ENCODE measurements at regions not wholly inside any gene's neighbourhood (a gene's known extent, or its start where the extent isn't known, plus 50 kb on each side); places are given as distances from the start of the nearest gene placed in this dataset.
A peak's percentile ranks its signal among the peaks of the same experiment; 100 is the strongest.

GRCh38 chr21:21666689-21667088, 668.5 kb downstream of the NCAM2 start:
- DNase-seq, result no peak
- no peaks in the 10 kb centered on the region for H3K27me3 ChIP-seq (ENCODE audit: low read depth)
- no peak overlapping the region for H3K4me3 ChIP-seq
- no peak for TF ChIP-seq CTCF (IDR thresholded peaks at IDR 0.05; ENCODE audit: borderline replicate concordance)
- no peaks in the 10 kb centered on the region for H3K4me1 ChIP-seq
- intact Hi-C loops (cut with micrococcal nuclease), result no loop called here
- H3K27ac ChIP-seq (replicated peaks), result no peak overlapping the region
- H3K9me3 ChIP-seq (replicated peaks), result peaks cover 4% of the 10 kb centered on the region
- no peaks in the 10 kb centered on the region for H3K36me3 ChIP-seq

GRCh38 chr21:21668198-21668597, 670.0 kb downstream of the NCAM2 start:
- intact Hi-C loops (cut with micrococcal nuclease), result no loop called here
- H3K27me3 ChIP-seq (ENCODE audit: low read depth), result no peaks in the 10 kb centered on the region
- no peak for DNase-seq
- no peak for TF ChIP-seq CTCF (IDR thresholded peaks at IDR 0.05; ENCODE audit: borderline replicate concordance)
- peaks cover 4% of the 10 kb centered on the region for H3K9me3 ChIP-seq (replicated peaks)
- H3K4me1 ChIP-seq, result no peaks in the 10 kb centered on the region
- H3K36me3 ChIP-seq, result no peaks in the 10 kb centered on the region
- H3K27ac ChIP-seq (replicated peaks), result no peak overlapping the region
- no peak overlapping the region for H3K4me3 ChIP-seq

GRCh38 chr21:21673959-21674358, 675.8 kb downstream of the NCAM2 start:
- H3K4me3 ChIP-seq, result no peak overlapping the region
- no peak for DNase-seq
- TF ChIP-seq CTCF (IDR thresholded peaks at IDR 0.05; ENCODE audit: borderline replicate concordance), result no peak
- no peaks in the 10 kb centered on the region for H3K4me1 ChIP-seq
- H3K27me3 ChIP-seq (ENCODE audit: low read depth), result no peaks in the 10 kb centered on the region
- H3K9me3 ChIP-seq (replicated peaks), result peaks cover 39% of the 10 kb centered on the region
- intact Hi-C loops (cut with micrococcal nuclease), result no loop called here
- H3K36me3 ChIP-seq, result no peaks in the 10 kb centered on the region
- H3K27ac ChIP-seq (replicated peaks), result no peak overlapping the region

GRCh38 chr21:21675601-21676000, 677.4 kb downstream of the NCAM2 start:
- Histone ChIP-seq H3K9me3 (replicated peaks) (peaks cover 51% of the 10 kb centered on the region), H3K4me1 (no peaks in the 10 kb centered on the region), H3K36me3 (no peaks in the 10 kb centered on the region), H3K4me3 (no peak overlapping the region), H3K27me3 (ENCODE audit: low read depth) (no peaks in the 10 kb centered on the region), H3K27ac (replicated peaks) (no peak overlapping the region)
- intact Hi-C loops (cut with micrococcal nuclease), result no loop called here
- DNase-seq, result no peak
- no peak for TF ChIP-seq CTCF (IDR thresholded peaks at IDR 0.05; ENCODE audit: borderline replicate concordance)

GRCh38 chr21:21682172-21682571, 684.0 kb downstream of the NCAM2 start:
- intact Hi-C loops (cut with micrococcal nuclease), result no loop called here
- TF ChIP-seq CTCF (IDR thresholded peaks at IDR 0.05; ENCODE audit: borderline replicate concordance), result no peak

GRCh38 chr21:21688889-21689288, 690.7 kb downstream of the NCAM2 start:
- DNase-seq, result no peak
- H3K4me1 ChIP-seq, result no peaks in the 10 kb centered on the region
- H3K36me3 ChIP-seq, result no peaks in the 10 kb centered on the region
- no peak overlapping the region for H3K27ac ChIP-seq (replicated peaks)
- intact Hi-C loops (cut with micrococcal nuclease), result no loop called here
- peak; percentile 35 for TF ChIP-seq CTCF (IDR thresholded peaks at IDR 0.05; ENCODE audit: borderline replicate concordance)
- H3K9me3 ChIP-seq (replicated peaks), result no peaks in the 10 kb centered on the region
- no peak overlapping the region for H3K4me3 ChIP-seq
- H3K27me3 ChIP-seq (ENCODE audit: low read depth), result no peaks in the 10 kb centered on the region

More at GRCh38 chr21:21682172-21682571, 684.0 kb downstream of the NCAM2 start:
- no peak overlapping the region for H3K27ac ChIP-seq (replicated peaks)
- DNase-seq, result no peak
- H3K9me3 ChIP-seq (replicated peaks), result peaks cover 44% of the 10 kb centered on the region
- no peaks in the 10 kb centered on the region for H3K27me3 ChIP-seq (ENCODE audit: low read depth)
- H3K36me3 ChIP-seq, result no peaks in the 10 kb centered on the region
- H3K4me1 ChIP-seq, result no peaks in the 10 kb centered on the region
- no peak overlapping the region for H3K4me3 ChIP-seq

All from left ventricle myocardium inferior (tissue), 1 donor.